ENCODE measurements at regions not wholly inside any gene's neighbourhood (a gene's known extent, or its start where the extent isn't known, plus 50 kb on each side); places are given as distances from the start of the nearest gene placed in this dataset.

GRCh38 chr11:95456714-95457491, 225.9 kb upstream of the SESN3 start:
- Histone ChIP-seq H2AFZ (ENCODE audit: low read depth, low read length) (no peak overlapping the region), H3K36me3 (ENCODE audit: control insufficient read depth in 2 of 2, extremely low read depth in 1 of 2, insufficient read depth in 2 of 2, low read length in 2 of 2) (no peaks in the 10 kb centered on the region), H3K9me1 (replicated peaks; ENCODE audit: control insufficient read depth, extremely low read depth, insufficient read depth, low read length) (no peaks in the 10 kb centered on the region), H4K20me1 (replicated peaks; ENCODE audit: control insufficient read depth, extremely low read depth, insufficient read depth, low read length) (no peaks in the 10 kb centered on the region), H3K4me2 (ENCODE audit: insufficient read depth, low read length) (no peak overlapping the region), H3K27me3 (ENCODE audit: control insufficient read depth in 2 of 2, insufficient read depth in 2 of 2, low read length in 2 of 2) (no peaks in the 10 kb centered on the region), H3K4me1 (ENCODE audit: control insufficient read depth, extremely low read depth, insufficient read depth, low read length) (peaks cover 4% of the 10 kb centered on the region), H3K9ac (replicated peaks; ENCODE audit: extremely low read depth, insufficient read depth, low read length) (no peak overlapping the region), H3K9me3 (replicated peaks; ENCODE audit: control insufficient read depth, insufficient read depth, low read length) (no peaks in the 10 kb centered on the region), H3K27ac (ENCODE audit: insufficient read depth, low read depth, low read length) (no peak overlapping the region), H3K4me3 (replicated peaks in 1 of 3; ENCODE audit: insufficient read depth in 1 of 3, low read depth in 1 of 3, low read length in 3 of 3) (no peak overlapping the region), H3K79me2 (ENCODE audit: control insufficient read depth, insufficient read depth, low read length) (no peaks in the 10 kb centered on the region)
- ChIA-PET POLR2A (no interaction called here), CTCF (no interaction called here)
- no peak for TF ChIP-seq MAX (IDR thresholded peaks at IDR 0.05; ENCODE audit: insufficient read depth, insufficient read length)
- TF ChIP-seq GATA2 (IDR thresholded peaks at IDR 0.05; ENCODE audit: insufficient read depth, insufficient read length, low read depth, low read length) = no peak
- TF ChIP-seq EZH2 (IDR thresholded peaks at IDR 0.05; ENCODE audit: borderline replicate concordance, low read depth, low read length, severe bottlenecking) = no peak
- TF ChIP-seq CTCF (IDR thresholded peaks at IDR 0.05; ENCODE audit: extremely low read depth in 1 of 2, insufficient read depth in 1 of 2, low read depth in 1 of 2, low read length in 2 of 2) = no peak
- TF ChIP-seq FOS (IDR thresholded peaks at IDR 0.05; ENCODE audit: borderline replicate concordance, insufficient read depth, low read length) = no peak
- no peak for TF ChIP-seq MYC (IDR thresholded peaks at IDR 0.05; ENCODE audit: low read depth, low read length)
- no peak for TF ChIP-seq JUN (IDR thresholded peaks at IDR 0.05; ENCODE audit: borderline replicate concordance, insufficient read depth, insufficient read length, low read depth)
- TF ChIP-seq POLR2A (IDR thresholded peaks at IDR 0.05; ENCODE audit: low read depth, low read length) = no peak
- TF ChIP-seq POLR2AphosphoS5 (IDR thresholded peaks at IDR 0.05; ENCODE audit: insufficient read depth, low read depth, low read length) = no peak
- dilution Hi-C loops (cut with MboI; ENCODE audit: extremely low pct_ligation_motif_present, low sequenced_read_pairs) = no loop called here
- intact Hi-C loops (cut with micrococcal nuclease) = no loop called here
- no TSS peak for BruUV-seq (replicated peaks)
- no peak for DNase-seq (ENCODE audit: low read depth, low spot score)
- no peak for FAIRE-seq

Measured in endothelial cell of umbilical vein (primary cell).